ENCODE measurements at regions not wholly inside any gene's neighbourhood (a gene's known extent, or its start where the extent isn't known, plus 50 kb on each side); places are given as distances from the start of the nearest gene placed in this dataset.

- TF ChIP-seq GATA2 (IDR thresholded peaks at IDR 0.05; ENCODE audit: low read depth, low read length), result no peak
- TF ChIP-seq GATA3 (IDR thresholded peaks at IDR 0.05; ENCODE audit: low read depth, low read length), result no peak
Observed at GRCh38 chr14:101151226-101151926, 247.9 kb upstream of the RTL1 start.
